ENCODE measurements at regions not wholly inside any gene's neighbourhood (a gene's known extent, or its start where the extent isn't known, plus 50 kb on each side); places are given as distances from the start of the nearest gene placed in this dataset.

GRCh38 chr4:107473126-107473525, 246.9 kb downstream of the PAPSS1 start:
- Histone ChIP-seq H3K4me1 (ENCODE audit: control insufficient read depth in 2 of 3, insufficient read depth in 2 of 3, low read depth in 1 of 3, low read length in 3 of 3) (no peaks in the 10 kb centered on the region), H3K9ac (ENCODE audit: low read length in 3 of 3) (no peak overlapping the region), H3K9me3 (ENCODE audit: control insufficient read depth in 2 of 3, insufficient read depth in 1 of 3, low read length in 3 of 3) (no peaks in the 10 kb centered on the region), H3K4me3 (ENCODE audit: low read length in 3 of 3) (no peak overlapping the region), H3K27me3 (ENCODE audit: control insufficient read depth, insufficient read depth, low read length) (no peaks in the 10 kb centered on the region), H3K36me3 (ENCODE audit: control insufficient read depth in 2 of 3, insufficient read depth in 3 of 3, low read length in 3 of 3) (no peaks in the 10 kb centered on the region), H3K27ac (ENCODE audit: low read depth in 2 of 2, low read length in 2 of 2) (no peak overlapping the region)
- DNase-seq (no peak), FAIRE-seq (no peak)
- TF ChIP-seq CTCF (IDR thresholded peaks at IDR 0.05; ENCODE audit: borderline replicate concordance, extremely low read depth, insufficient read depth): no peak
- intact Hi-C loops (cut with DNase I): no loop called here

GRCh38 chr4:107472265-107472948, 247.6 kb downstream of the PAPSS1 start:
- no peaks in the 10 kb centered on the region for H3K4me1 ChIP-seq (ENCODE audit: control insufficient read depth in 2 of 3, insufficient read depth in 2 of 3, low read depth in 1 of 3, low read length in 3 of 3)
- DNase-seq: no peak
- no peaks in the 10 kb centered on the region for H3K36me3 ChIP-seq (ENCODE audit: control insufficient read depth in 2 of 3, insufficient read depth in 3 of 3, low read length in 3 of 3)
- no peaks in the 10 kb centered on the region for H3K27me3 ChIP-seq (ENCODE audit: control insufficient read depth, insufficient read depth, low read length)
- no peak overlapping the region for H3K4me3 ChIP-seq (ENCODE audit: low read length in 3 of 3)
- no peak for TF ChIP-seq CTCF (IDR thresholded peaks at IDR 0.05; ENCODE audit: borderline replicate concordance, extremely low read depth, insufficient read depth)
- H3K9me3 ChIP-seq (ENCODE audit: control insufficient read depth in 2 of 3, insufficient read depth in 1 of 3, low read length in 3 of 3): no peaks in the 10 kb centered on the region
- intact Hi-C loops (cut with DNase I): no loop called here
- H3K27ac ChIP-seq (ENCODE audit: low read depth in 2 of 2, low read length in 2 of 2): no peak overlapping the region
- no peak for FAIRE-seq
- no peak overlapping the region for H3K9ac ChIP-seq (ENCODE audit: low read length in 3 of 3)

GRCh38 chr4:107470173-107470572, 249.9 kb downstream of the PAPSS1 start:
- no peak for DNase-seq
- FAIRE-seq: no peak
- no peak for TF ChIP-seq CTCF (IDR thresholded peaks at IDR 0.05; ENCODE audit: borderline replicate concordance, extremely low read depth, insufficient read depth)
- H3K27me3 ChIP-seq (ENCODE audit: control insufficient read depth, insufficient read depth, low read length): no peaks in the 10 kb centered on the region
- H3K4me3 ChIP-seq (ENCODE audit: low read length in 3 of 3): no peak overlapping the region
- H3K4me1 ChIP-seq (ENCODE audit: control insufficient read depth in 2 of 3, insufficient read depth in 2 of 3, low read depth in 1 of 3, low read length in 3 of 3): no peaks in the 10 kb centered on the region
- H3K9ac ChIP-seq (ENCODE audit: low read length in 3 of 3): no peak overlapping the region
- H3K36me3 ChIP-seq (ENCODE audit: control insufficient read depth in 2 of 3, insufficient read depth in 3 of 3, low read length in 3 of 3): no peaks in the 10 kb centered on the region
- H3K9me3 ChIP-seq (ENCODE audit: control insufficient read depth in 2 of 3, insufficient read depth in 1 of 3, low read length in 3 of 3): no peaks in the 10 kb centered on the region
- intact Hi-C loops (cut with DNase I): no loop called here
- H3K27ac ChIP-seq (ENCODE audit: low read depth in 2 of 2, low read length in 2 of 2): no peak overlapping the region

- no peaks in the 10 kb centered on the region for H3K9me3 ChIP-seq (ENCODE audit: control insufficient read depth in 2 of 3, insufficient read depth in 1 of 3, low read length in 3 of 3)
- no peaks in the 10 kb centered on the region for H3K4me1 ChIP-seq (ENCODE audit: control insufficient read depth in 2 of 3, insufficient read depth in 2 of 3, low read depth in 1 of 3, low read length in 3 of 3)
- no peaks in the 10 kb centered on the region for H3K36me3 ChIP-seq (ENCODE audit: control insufficient read depth in 2 of 3, insufficient read depth in 3 of 3, low read length in 3 of 3)
- H3K27me3 ChIP-seq (ENCODE audit: control insufficient read depth, insufficient read depth, low read length): no peaks in the 10 kb centered on the region
- no peak overlapping the region for H3K9ac ChIP-seq (ENCODE audit: low read length in 3 of 3)
- FAIRE-seq: no peak
- H3K27ac ChIP-seq (ENCODE audit: low read depth in 2 of 2, low read length in 2 of 2): no peak overlapping the region
- intact Hi-C loops (cut with DNase I): no loop called here
- no peak for DNase-seq
- H3K4me3 ChIP-seq (ENCODE audit: low read length in 3 of 3): no peak overlapping the region
- TF ChIP-seq CTCF (IDR thresholded peaks at IDR 0.05; ENCODE audit: borderline replicate concordance, extremely low read depth, insufficient read depth): no peak
These were observed 251.2 kb downstream of the PAPSS1 start for GRCh38 chr4:107468812-107469211.

All from kidney (tissue), 13 donors.